T-helper 1 cell (primary cell): ENCODE measurements at regions not wholly inside any gene's neighbourhood (a gene's known extent, or its start where the extent isn't known, plus 50 kb on each side); places are given as distances from the start of the nearest gene placed in this dataset.

Experiments
- DNase-seq, 5 donors: peaks; one replicate each; pipeline ENCODE4 v3.0.0-alpha.2; 2012 to 2020

- DNase-seq: no peak
Measured at GRCh38 chr1:90200646-90201205, 205.8 kb downstream of the ZNF326 start.

DNA sequence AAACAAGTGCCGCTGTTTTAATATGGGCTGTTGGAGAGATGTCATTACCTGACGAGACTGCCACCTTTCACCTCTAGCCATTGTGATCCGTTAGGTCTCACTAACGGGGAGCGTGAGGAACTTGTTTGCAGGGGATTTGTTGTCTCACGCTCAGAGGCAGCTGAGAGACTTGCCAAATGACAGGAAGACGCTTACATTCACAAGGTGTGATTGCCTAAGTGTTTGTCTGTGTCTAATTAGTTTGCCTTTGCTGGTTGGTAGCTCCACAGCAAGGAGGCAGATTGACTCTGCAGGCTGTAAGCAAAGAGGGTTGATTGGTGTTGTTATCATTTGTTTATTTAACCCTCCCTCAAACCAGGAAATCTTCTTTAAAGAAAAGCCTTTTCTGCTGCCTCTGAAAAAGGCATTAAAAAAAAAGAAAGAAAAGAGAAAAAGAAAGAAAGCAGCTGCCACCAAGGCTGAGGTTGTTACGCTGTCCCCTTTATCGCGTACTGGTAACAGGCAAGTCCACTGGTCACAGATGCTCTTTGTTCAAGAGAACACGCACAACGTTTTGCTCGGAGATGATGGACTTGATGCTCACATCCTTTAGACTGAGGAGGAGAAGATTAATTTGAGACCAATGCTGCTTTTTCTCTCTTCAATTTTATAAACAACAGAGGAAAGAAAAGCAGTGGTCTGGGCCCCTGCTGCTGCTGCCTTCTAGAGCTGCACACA is 203.9 kb downstream of the ZNF326 start:
- no peak for DNase-seq

GRCh38 chr1:90193116-90193515 is 198.2 kb downstream of the ZNF326 start:
- DNase-seq: no peak

- no peak for DNase-seq
Measured at GRCh38 chr1:90192408-90192807, 197.5 kb downstream of the ZNF326 start.

DNA sequence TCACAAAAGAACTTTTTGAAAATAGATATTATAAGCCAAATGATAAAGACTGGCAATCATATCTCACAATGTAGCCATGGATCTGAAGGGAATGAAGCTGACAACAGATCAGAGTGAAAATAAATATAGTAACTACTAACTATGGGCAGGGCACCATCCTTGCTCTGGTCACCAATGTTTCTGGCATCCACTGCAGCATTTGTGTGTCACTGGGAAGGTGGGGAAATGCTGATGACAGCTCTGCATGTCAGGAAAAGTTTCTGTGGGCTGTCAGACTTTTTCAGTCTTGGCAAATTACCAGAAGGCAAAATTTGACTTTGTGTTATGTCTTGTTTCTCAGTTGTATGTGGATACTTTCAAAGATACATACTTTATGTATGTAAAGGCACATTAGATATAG is 195.6 kb downstream of the ZNF326 start:
- DNase-seq: no peak

GRCh38 chr1:90189889-90190288 is 195.0 kb downstream of the ZNF326 start:
- no peak for DNase-seq

- no peak for DNase-seq
Measured at GRCh38 chr1:90187323-90187585, 192.3 kb downstream of the ZNF326 start.

DNA sequence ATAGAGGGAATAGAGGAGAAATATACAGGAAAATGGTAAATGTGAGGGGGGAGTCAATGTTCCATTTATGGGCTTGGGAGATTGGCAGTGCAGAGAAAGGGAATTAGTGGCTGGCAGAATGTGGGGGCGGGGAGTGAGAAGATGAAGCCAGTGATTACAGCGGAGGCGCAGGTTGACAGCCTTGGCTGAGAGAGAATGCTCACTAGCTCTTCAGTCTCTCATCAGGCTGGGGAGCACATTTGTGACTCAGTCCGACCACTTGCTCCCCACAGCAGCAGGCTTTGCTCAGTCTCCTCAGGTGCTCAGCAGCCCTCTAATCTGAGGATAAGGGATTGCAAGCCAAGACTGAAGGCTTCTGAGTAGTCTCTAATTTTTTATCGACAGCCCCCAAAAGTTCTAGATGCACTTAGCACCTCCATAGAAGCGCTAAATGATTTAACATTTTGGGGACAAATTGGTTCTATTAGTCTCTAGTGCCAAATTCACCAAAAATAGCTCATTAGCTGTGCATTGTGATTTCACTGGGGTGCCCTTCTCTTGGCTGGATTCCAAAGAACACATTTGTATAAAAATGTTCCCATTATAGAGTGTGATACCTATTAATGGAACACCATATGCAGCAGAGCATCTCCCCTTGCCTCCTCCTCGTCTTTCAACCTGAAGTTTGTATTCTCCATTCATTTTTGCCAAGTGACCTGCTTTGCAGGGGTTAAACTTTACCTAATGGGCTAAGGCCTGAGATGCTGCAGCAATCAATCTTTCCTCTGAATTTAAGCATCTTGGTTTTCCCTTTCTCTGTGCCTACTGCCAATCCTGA is 191.8 kb downstream of the ZNF326 start:
- DNase-seq: no peak

DNA sequence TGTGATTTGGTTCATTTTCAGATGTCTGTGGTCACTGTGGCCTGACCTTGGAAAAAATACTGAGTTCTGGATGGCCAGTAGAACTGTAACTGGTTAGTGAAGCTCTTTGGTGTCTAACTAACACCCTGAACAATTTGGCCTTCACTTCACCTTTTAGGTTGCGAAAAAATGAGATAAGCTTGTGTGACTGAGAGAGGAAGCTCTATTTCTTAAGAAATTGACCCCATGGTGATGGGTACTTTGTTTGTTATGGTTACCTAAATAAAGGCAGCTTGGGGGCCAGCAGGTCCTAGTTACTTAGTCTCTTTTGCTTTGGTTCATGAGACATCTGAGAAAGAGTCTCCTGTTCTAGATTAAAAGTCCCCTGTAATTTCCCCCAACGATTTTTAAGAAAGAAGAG is 181.6 kb downstream of the ZNF326 start:
- DNase-seq: no peak

DNA sequence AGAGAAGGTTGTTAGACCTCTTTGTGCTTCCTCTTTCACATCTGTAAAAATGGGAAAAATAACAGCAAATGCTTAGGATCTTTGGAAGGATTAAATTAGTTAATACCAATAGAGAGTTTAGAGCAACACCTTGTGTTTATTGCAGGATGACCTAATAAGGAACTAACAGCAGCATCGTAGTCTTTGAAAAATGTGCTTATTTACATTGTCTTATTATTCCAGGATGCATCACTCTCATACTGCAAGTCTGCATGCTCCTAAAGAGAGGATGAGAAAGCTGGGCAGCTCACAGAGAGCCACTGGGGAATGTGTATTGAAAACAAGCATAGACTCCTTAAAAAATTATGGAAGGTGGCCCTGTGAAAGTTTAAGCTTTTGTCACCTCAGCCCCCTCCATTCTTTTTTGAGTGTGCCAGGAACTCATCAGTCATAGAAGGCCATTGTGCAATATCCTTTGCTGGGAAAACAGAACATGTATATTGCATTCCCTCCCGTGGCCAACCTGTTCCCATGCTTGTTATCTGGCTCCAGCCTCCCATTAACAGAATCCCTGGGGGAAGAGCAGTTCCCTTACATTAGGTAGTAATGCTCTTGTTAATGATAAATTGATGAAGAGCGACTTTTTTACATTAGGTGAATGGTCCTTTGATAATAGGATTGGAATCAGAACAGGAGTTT is 180.7 kb downstream of the ZNF326 start:
- no peak for DNase-seq

GRCh38 chr1:90174246-90174645 is 179.3 kb downstream of the ZNF326 start:
- DNase-seq: no peak

GRCh38 chr1:90162216-90162615 is 167.3 kb downstream of the ZNF326 start:
- DNase-seq: no peak

GRCh38 chr1:90161625-90162024 is 166.7 kb downstream of the ZNF326 start:
- DNase-seq: no peak

DNA sequence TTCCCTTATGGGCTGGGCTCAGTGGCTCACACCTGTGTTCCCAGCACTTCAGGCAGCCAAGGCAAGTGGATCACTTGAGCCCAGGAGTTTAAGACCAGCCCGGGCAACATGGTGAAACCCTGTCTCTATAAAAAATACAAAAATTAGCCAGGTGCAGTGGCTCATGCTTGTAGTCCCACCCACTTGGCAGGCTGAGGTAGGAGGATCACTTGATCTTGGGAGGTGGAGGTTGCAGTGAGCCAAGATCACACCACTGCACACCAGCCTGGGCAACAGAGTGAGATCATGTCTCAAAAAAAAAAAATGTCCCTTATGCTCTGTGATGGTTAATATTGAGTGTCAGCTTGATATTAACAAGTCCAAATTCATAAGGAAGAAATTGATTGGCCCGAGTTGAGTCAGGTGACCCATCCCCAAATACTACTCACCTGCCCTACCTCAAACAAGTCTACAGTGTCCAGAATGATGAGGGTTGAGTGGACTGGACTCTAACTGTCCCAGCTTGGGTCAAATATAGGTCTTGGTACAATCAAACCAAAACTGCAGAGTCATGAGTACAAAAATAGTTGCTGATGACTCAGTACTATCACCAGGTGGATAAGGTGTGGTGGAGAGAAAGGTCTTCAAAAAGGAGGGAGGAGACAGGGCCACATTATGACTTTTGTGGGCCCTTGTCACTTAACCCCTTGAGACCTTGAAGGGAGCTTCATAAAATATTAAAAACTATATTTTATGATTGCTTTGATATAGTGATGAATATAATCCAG is 161.0 kb downstream of the ZNF326 start:
- no peak for DNase-seq

DNA sequence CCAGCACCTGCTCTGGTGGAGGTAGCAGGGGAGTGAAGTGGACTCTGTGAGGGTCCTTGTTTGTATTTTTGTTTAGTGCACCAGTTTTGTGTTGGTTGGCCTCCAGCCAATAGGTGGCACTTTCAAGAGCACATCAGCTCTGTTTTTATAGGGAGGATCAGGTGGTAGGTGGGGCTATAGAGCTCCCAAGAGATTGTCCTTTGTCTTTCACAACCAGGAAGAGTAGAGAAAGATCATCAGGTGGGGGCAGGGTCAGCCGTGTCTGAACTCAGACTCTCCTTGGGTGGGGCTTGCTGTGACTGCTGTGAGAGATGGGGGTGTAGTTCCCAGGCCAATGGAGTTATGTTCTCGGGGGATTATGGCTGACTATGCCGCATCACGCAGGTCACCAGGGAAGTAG is 159.8 kb downstream of the ZNF326 start:
- DNase-seq: no peak

GRCh38 chr1:90149101-90149500 is 154.2 kb downstream of the ZNF326 start:
- DNase-seq: no peak

DNA sequence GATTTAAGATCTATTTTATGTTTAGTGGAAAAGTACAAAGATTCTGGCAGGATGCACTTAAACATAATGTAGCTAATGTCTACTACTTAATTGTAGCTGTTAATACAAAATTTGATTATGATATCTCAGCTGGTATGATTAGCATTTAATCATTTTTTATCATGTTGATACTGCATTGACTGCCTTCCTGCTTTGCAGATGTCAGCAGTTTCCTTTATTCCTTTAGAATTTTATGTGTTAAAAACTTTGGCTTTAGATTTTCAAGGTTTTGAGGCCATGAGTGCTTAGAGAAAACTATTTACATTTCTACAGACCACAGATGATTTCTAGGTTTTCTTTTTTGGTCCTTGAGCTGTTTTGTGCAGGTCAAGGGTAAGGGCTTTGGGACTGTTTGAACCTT is 152.2 kb downstream of the ZNF326 start:
- no peak for DNase-seq

GRCh38 chr1:90144820-90145219 is 149.9 kb downstream of the ZNF326 start:
- no peak for DNase-seq

- no peak for DNase-seq
Measured at GRCh38 chr1:90143591-90143990, 148.7 kb downstream of the ZNF326 start.

- no peak for DNase-seq
Measured at GRCh38 chr1:90142697-90143096, 147.8 kb downstream of the ZNF326 start.

GRCh38 chr1:90139837-90140236 is 144.9 kb downstream of the ZNF326 start:
- no peak for DNase-seq

- no peak for DNase-seq
Measured at GRCh38 chr1:90135286-90135685, 140.4 kb downstream of the ZNF326 start.
